Mucosa of rectum (tissue), 2 donors: ENCODE measurements at regions not wholly inside any gene's neighbourhood (a gene's known extent, or its start where the extent isn't known, plus 50 kb on each side); places are given as distances from the start of the nearest gene placed in this dataset.

Experiments
- H3K27ac ChIP-seq, 2 donors: one replicate each; pipeline ENCODE4 v1.7.0; 2013; ENCODE audit warnings: inconsistent platforms in 2 of 2, low read depth in 2 of 2, low read length in 2 of 2
- H3K27me3 ChIP-seq, 2 donors: one replicate each; pipeline ENCODE4 v1.7.0; 2013; ENCODE audit warnings: low read length in 2 of 2; ENCODE audit not compliant: control insufficient read depth in 2 of 2, insufficient read depth in 2 of 2
- H3K36me3 ChIP-seq, 2 donors: one replicate each; pipeline ENCODE4 v1.7.0; 2013; ENCODE audit warnings: low read length in 2 of 2; ENCODE audit not compliant: control insufficient read depth in 2 of 2, insufficient read depth in 2 of 2
- H3K4me1 ChIP-seq, 2 donors: one replicate each; pipeline ENCODE4 v1.7.0; 2013; ENCODE audit warnings: low read length in 2 of 2, mild to moderate bottlenecking in 1 of 2; ENCODE audit not compliant: control insufficient read depth in 2 of 2, insufficient read depth in 2 of 2
- H3K4me3 ChIP-seq, 2 donors: one replicate each; pipeline ENCODE4 v1.7.0; 2013; ENCODE audit warnings: low read length in 2 of 2
- H3K9ac ChIP-seq, 2 donors: one replicate each; pipeline ENCODE4 v1.7.0; 2013; ENCODE audit warnings: low read length in 2 of 2, low read depth in 1 of 2, mild to moderate bottlenecking in 1 of 2
- H3K9me3 ChIP-seq, 2 donors: one replicate each; pipeline ENCODE4 v1.7.0; 2013; ENCODE audit warnings: low read length in 2 of 2; ENCODE audit not compliant: control insufficient read depth in 2 of 2
- donor health status: healthy.
- donor health status: Normal muscosa, but diverticular disease.

DNA sequence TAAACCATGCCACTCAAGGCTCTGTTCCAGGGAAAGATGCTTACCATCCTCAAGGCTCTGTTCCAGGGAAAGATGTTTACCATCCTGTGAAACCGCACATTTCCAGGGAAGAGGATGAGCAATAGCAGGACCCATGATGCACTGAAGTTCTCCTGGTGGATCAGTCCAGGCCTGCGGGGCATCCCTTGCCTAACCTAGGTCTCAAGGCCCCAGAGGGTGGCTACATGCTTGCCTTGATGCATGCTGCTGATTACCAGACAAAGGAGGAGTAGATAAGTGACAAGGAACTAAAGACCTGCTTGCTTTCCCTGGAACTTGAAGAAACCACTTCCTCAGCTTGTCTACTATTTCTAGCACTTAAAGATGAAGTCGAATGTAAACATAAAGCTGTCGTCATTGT lies 111.0 kb upstream of the LINC00305 start:
- H3K4me3 ChIP-seq = no peak overlapping the region
- H3K27me3 ChIP-seq = no peaks in the 10 kb centered on the region
- no peaks in the 10 kb centered on the region for H3K9me3 ChIP-seq
- H3K9ac ChIP-seq = no peak overlapping the region
- no peaks in the 10 kb centered on the region for H3K36me3 ChIP-seq
- no peaks in the 10 kb centered on the region for H3K4me1 ChIP-seq
- H3K27ac ChIP-seq = no peak overlapping the region

DNA sequence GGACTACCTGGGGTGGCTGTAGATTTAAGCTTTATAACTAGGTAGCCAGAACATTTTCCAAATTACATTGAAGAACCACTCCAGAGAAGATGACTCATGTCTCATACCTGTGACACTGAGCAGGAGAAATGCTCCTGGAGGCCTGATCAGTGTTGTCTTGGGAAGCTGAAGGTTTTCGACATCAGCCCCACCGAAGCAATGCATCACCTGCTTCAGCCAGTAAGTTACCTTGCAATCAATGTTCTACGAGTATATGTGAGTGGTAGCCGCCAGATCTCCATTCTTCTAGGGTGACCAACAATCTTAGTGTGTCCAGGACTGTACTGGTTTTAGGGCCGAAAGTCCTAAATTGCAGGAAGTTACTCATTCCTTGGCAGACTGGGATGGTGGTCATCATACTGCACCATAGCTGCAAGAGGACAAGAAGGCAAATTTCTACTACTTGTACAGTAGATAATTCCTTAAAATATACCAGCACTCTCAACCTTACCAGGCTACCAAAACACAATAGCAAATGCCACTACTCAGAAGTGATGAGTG lies 109.3 kb upstream of the LINC00305 start:
- Histone ChIP-seq H3K9me3 (no peaks in the 10 kb centered on the region), H3K27ac (no peak overlapping the region), H3K36me3 (no peaks in the 10 kb centered on the region), H3K27me3 (no peaks in the 10 kb centered on the region), H3K4me3 (no peak overlapping the region), H3K9ac (no peak overlapping the region), H3K4me1 (no peaks in the 10 kb centered on the region)

DNA sequence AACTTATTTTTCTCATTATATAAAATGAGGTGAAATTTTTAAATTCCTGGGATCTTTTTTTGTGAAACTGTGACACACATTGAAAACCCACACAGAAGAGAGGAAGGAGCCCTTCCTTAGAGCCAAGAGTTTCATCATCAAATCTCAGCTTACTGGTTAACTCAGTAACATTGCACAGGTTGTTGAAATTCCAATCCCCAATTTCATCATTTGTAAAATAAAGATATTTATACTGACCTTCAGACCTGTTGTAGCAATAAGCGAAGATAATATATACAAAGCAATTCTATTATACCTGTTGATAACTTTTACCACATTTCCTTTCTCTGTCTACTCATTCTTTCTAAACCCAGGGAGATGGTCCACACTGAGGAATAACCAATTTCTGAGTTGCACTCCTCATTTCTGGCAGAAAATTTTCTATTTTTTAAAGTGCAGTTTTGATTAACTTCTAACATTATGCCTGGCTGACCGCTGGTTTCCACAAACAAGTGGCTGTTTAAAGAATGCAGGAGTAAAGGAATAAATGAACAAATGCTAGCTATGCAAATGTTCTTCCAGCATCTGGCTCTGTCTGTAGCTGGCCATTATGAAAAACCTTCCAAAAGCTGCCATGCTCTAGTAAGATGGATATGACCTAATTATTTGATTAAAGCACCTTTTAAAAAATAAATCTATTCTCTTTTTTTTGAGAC lies 105.7 kb upstream of the LINC00305 start:
- Histone ChIP-seq H3K36me3 (no peaks in the 10 kb centered on the region), H3K27me3 (no peaks in the 10 kb centered on the region), H3K4me1 (no peaks in the 10 kb centered on the region), H3K9me3 (no peaks in the 10 kb centered on the region), H3K9ac (no peak overlapping the region), H3K4me3 (no peak overlapping the region), H3K27ac (no peak overlapping the region)

DNA sequence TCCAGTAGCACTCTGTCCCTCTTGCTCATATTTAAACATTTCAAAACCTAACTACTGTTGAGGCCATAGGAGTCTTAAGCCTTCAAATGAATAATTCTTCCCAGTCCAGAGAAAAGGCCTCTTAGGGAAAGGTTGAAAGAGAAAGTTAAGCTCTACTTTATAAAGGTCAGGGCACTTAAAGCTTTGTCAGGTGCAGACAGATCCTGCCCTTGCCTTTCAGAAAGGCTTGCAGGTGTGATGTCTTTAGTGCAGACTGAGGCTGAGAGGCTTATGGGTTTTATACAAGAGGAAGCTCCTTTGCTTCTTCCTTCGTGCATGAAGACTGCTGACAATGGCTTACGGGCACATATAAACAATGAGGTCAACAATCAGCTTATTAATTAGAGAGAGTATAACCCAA lies 105.0 kb upstream of the LINC00305 start:
- H3K36me3 ChIP-seq = no peaks in the 10 kb centered on the region
- no peaks in the 10 kb centered on the region for H3K27me3 ChIP-seq
- no peak overlapping the region for H3K27ac ChIP-seq
- no peak overlapping the region for H3K4me3 ChIP-seq
- H3K4me1 ChIP-seq = no peaks in the 10 kb centered on the region
- H3K9me3 ChIP-seq = no peaks in the 10 kb centered on the region
- H3K9ac ChIP-seq = no peak overlapping the region

GRCh38 chr18:64253222-64253621 lies 104.3 kb upstream of the LINC00305 start:
- H3K4me3 ChIP-seq = no peak overlapping the region
- H3K9me3 ChIP-seq = no peaks in the 10 kb centered on the region
- H3K9ac ChIP-seq = no peak overlapping the region
- no peaks in the 10 kb centered on the region for H3K27me3 ChIP-seq
- H3K36me3 ChIP-seq = no peaks in the 10 kb centered on the region
- no peak overlapping the region for H3K27ac ChIP-seq
- H3K4me1 ChIP-seq = no peaks in the 10 kb centered on the region

DNA sequence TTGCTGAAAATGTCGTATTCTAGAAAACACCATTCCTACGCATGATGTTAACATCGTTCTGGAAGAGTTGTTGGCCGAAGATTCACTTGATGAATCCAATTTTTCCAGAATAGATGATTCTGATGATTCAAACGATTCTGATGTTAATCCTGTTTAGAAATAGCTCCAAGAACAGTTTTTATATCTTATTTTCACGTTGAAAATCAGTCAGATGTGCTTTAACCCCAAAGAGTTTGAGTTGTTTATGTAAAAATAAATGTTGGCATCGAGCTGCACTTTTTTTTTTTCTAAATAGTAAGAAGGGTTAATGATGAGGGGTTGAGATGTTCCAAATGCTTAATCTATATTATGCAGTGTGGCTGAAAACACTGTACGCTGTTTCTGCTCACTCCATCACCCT lies 99.9 kb upstream of the LINC00305 start:
- no peak overlapping the region for H3K9ac ChIP-seq
- no peaks in the 10 kb centered on the region for H3K36me3 ChIP-seq
- H3K4me3 ChIP-seq = no peak overlapping the region
- no peaks in the 10 kb centered on the region for H3K4me1 ChIP-seq
- no peak overlapping the region for H3K27ac ChIP-seq
- H3K27me3 ChIP-seq = no peaks in the 10 kb centered on the region
- H3K9me3 ChIP-seq = no peaks in the 10 kb centered on the region

DNA sequence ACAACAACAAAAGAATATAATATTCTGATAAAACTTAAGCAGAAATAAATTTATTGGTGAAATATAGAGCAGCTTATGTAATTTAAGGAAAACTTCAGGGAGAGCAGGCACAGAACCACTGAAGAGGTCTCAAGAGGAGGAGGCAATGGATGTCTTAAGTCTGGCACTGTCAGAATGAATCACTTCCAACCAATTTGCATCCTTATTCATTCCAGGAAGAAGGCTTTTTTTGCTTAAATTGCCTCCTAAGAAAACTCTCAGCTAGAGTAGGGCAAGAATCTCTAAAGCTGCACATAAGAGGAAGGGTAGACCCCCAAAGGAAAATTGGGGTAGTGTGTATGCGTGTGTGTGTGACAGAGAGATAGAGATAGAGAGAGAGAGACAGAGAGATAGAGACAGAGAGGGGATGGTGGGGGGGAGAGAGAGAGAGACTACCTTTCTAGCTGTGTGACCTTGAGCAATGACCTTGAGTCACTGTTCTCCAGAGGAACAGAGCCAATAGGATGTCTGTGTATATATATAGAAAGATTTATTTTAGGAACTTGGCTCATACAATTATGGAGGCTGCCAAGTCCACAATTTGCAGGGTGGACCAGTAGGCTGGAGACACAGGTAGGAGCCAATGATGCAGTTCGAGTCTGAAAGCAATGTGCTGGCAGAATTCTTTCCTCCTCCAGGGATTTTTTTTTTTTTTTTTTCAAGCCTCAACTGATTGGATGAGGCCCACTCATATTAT lies 96.4 kb upstream of the LINC00305 start:
- H3K9ac ChIP-seq = no peak overlapping the region
- no peaks in the 10 kb centered on the region for H3K4me1 ChIP-seq
- H3K36me3 ChIP-seq = no peaks in the 10 kb centered on the region
- H3K27ac ChIP-seq = no peak overlapping the region
- no peak overlapping the region for H3K4me3 ChIP-seq
- H3K9me3 ChIP-seq = no peaks in the 10 kb centered on the region
- H3K27me3 ChIP-seq = no peaks in the 10 kb centered on the region

- no peak overlapping the region for H3K9ac ChIP-seq
- no peak overlapping the region for H3K27ac ChIP-seq
- no peaks in the 10 kb centered on the region for H3K27me3 ChIP-seq
- no peaks in the 10 kb centered on the region for H3K4me1 ChIP-seq
- H3K4me3 ChIP-seq = no peak overlapping the region
- no peaks in the 10 kb centered on the region for H3K36me3 ChIP-seq
- no peaks in the 10 kb centered on the region for H3K9me3 ChIP-seq
These were observed 95.7 kb upstream of the LINC00305 start for GRCh38 chr18:64244571-64244970.

GRCh38 chr18:64240316-64240715 lies 91.4 kb upstream of the LINC00305 start:
- H3K36me3 ChIP-seq = no peaks in the 10 kb centered on the region
- no peak overlapping the region for H3K4me3 ChIP-seq
- H3K27ac ChIP-seq = no peak overlapping the region
- H3K9ac ChIP-seq = no peak overlapping the region
- H3K9me3 ChIP-seq = no peaks in the 10 kb centered on the region
- no peaks in the 10 kb centered on the region for H3K4me1 ChIP-seq
- no peaks in the 10 kb centered on the region for H3K27me3 ChIP-seq

DNA sequence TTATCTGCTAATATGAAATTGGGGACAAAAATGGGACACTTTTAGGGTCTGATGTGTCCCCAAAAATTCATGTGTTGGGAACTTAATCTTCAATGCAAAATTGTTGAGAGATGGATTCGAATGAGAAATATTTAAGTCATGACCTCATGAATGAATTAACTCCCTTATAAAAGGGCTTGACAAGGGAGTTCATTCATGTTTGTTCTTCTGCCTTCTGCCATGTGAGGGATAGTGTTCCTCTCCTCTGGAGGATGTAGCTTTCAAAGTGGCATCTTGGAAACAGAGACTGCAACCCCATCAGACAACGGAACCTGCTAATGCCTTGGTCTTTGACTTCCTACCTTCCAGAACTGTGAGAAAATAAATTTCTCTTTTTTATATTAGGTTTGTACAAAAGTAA lies 89.2 kb upstream of the LINC00305 start:
- H3K27ac ChIP-seq = no peak overlapping the region
- no peaks in the 10 kb centered on the region for H3K4me1 ChIP-seq
- H3K9me3 ChIP-seq = no peaks in the 10 kb centered on the region

More for the DNA sequence above, 89.2 kb upstream of the LINC00305 start:
- H3K9ac ChIP-seq = no peak overlapping the region
- no peaks in the 10 kb centered on the region for H3K36me3 ChIP-seq
- no peak overlapping the region for H3K4me3 ChIP-seq
- H3K27me3 ChIP-seq = no peaks in the 10 kb centered on the region
